Embryonic facial prominence (tissue), 1 donor: ENCODE measurements at regions not wholly inside any gene's neighbourhood (a gene's known extent, or its start where the extent isn't known, plus 50 kb on each side); places are given as distances from the start of the nearest gene placed in this dataset.
"Not testable (repeated sequence)": the region's sequence is repeated elsewhere in the genome, so short reads cannot be mapped to it uniquely, and the experiment has no call there.

Source experiments
- DNase-seq: peaks from one replicate; pipeline ENCODE4 v3.0.0-alpha.2; 2016; ENCODE audit errors: extremely low spot score

DNA sequence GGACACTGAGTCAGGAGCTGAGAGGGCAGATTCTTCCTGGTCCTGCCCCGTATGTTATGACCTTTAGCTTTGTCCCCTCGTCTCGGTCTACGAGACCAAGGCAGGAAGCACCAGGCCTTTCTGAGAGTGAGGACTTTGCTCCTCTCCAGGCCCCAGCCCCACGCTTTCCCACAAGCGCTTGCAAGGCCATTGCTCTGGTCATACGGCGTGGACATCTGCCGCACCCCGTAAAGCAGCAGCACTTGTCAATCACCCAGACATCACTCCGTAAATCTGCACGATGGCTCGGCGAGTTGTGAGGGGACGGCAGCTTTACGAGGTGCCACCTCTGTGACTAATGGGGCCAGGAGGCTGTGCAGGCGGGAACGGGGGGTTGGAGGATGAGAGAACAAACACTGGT lies 100.8 kb upstream of the TWIST2 start:
- DNase-seq, result no peak

DNA sequence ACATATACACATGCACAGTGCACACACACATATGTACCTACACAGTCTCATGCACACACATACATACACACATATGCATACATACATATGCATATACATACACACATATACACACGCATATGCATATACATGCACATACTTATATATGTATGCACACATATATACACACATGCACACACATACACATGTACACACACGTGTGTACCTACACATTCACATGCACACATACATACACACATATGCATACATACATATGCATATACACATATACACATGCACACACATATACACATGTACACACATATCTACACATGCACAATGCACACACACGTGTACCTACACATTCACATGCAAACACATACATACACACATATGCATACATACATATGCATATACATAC lies 100.3 kb upstream of the TWIST2 start:
- no peak for DNase-seq

DNA sequence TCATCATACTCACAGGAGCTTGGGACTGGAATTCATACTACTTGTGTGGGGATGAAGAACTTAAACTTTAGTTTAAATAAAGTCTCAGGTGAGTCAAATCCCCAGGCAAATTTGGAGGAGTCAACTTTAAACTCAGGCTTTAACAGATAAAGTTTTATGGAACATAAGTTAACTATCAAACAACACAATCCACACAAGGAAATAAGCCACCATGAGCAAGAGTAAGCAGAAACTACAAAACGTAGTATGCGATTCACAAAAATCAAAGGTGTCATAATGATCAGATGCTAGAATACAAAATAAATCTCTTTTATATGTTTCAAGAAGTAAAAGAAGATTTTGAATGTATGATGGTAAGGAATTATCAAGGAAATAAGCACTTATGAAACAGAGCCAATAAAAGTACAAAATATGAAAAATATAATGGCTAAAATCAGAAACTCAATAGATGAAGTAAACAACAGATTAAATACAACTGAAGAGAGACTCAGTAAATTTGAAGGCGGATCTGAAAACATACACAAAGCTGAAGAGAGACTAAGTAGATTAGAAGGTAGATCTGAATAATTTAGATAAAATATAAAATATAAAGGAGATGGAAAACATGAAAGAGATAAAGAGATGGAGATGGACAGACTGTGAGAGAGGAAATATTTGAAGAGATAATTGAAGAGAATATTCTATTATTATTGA lies 97.5 kb upstream of the TWIST2 start:
- DNase-seq, result no peak

DNA sequence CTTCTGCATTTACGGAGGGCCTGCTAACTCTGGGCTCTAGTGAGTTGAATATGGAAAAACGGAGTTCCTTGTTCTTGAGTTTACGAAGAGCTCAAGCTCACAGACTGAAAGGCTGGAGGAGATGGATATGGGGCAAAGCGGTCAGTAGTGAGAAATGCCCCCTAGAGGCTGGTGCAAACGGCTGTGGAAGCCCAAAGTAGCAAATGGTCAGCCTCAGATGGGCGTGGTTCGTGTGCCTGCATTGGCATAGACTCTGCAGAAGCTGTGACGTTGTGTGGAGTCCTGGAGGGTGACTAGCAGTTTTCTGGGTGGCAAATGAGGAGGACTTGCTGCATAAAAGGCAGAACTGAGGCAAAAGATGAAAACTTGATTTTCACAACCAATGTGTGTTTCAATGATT lies 93.6 kb upstream of the TWIST2 start:
- DNase-seq, result no peak

DNA sequence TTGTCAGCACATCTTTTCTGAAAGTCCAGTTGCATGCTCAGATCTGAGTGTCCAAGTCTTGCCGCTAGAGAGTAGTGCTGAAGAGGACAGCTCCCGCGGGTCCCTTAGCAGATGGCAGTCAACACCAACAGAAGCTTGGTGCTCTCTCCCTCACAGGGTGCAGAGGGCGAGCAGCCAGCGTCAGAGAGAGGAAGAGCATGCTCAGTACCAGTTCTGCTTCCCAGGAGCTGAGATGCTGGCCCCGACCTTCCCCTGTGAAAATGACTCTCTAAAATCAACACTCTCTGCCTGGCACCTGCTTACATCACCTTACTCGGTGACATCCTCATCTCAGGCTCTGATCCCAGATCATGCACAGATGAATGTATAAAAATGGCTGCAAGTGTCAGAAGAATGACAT lies 86.0 kb upstream of the TWIST2 start:
- DNase-seq, result no peak

DNA sequence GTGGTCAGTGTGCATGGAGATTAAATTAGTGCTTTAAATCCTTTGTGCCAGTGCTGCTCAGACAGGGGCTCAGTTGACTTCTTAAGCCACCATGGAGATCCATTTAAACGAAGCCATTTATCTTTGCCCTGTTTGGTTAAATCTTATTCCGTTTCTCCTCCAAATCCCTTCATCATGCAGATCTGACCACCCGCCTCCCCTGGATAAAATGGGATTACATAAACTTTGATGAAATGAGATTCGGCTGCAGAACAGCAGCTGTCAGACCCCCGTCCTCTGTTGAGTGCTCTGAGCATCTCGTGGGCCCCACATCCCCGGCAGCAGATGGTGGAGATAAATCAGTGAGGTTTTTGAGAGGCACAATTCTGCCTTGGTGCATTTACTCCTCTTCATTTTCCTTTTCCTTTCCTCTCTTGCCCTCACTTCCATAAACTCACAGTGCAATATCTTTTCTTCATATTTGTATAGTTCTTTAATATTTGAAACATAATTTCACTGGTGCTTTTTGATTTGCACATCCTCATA lies 84.4 kb upstream of the TWIST2 start:
- no peak for DNase-seq

DNA sequence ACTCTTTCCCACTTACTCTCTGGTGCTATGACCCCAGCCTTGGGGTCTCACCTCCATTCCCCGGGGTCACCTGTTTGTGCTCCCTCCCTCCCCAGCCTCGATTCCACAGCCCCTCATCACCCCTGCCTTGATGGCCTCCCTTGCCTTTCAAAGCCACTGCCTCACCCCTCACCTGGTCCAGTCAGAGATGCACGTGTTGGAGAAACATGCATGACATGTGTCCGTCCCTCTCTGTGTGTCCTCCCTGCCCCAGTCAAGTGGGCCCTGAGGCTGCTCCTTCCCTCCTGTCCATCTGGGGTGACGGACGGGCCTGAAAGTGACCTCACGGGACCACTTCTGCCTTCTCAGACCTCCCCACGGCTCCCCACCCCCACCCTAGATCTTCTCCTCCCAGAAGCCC lies 82.3 kb upstream of the TWIST2 start:
- DNase-seq, result no peak

DNA sequence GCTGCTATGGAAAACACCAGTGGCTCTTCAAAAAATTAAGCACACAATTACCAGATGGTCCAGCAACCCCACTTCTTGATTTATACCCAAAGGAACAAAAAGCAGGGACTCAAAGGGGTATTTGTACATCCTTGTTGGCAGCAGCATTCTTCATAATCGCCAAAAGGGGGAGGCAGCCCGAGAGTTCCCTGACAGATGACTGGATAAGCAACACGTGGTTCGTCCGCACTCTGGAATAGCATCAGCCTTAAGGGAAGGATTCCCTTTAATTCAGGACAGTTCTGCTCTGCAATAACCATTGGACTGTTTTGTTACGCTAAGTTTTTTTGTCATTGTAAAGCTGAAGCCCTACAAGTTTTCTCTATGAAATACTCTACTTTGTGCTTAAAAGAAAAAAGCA lies 76.7 kb upstream of the TWIST2 start:
- no peak for DNase-seq

DNA sequence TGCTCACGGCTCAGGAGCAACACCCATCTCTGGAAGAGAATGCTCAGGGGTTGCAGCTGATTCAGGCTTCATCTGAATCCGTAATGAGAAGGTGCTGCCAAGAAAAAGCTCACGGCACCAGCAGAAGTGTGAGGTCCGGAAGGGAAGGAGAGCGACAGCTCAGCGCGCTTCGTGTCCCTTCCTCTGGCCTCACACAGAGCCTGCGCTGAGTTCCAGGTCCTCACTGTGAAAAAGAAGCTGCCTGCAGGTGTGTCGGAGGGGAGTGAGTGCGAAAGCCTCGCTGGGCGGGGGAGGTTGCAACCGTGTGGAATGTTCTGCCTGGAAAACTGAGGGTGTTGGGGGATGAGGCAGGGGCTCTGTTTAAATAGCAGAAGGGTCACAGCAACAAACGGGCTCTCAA lies 76.2 kb upstream of the TWIST2 start:
- DNase-seq, result no peak

DNA sequence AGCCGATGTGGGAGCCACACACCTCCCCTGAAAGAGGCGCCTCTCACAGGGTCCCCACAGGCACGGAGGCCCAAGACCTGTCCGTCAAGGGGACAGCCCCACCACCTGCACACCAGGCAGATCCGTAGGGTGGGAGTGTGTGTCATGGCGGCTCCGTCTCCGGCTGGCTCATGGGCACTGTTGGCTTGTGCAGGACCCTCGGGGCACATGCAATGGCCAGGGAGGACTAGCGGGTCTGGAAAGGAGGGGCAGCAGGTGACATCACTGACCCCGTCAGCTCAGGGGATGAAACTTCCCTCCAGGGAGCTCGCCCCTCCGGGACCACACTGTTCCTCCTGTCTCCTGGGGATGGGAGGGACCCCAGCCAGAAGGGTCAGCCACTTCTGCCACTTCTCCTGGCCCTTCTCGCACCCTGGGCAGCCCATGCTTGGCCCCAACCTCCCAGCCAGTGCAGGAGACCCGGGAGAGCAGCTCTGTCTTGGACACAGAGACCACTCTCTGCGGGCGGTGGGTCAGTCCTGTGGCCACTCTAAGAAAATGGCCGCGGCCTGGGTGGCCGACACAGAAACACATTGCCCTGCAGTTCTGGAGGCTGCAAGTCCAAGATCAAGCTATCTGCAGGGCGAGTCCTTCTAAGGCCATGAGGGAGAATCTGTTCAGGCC lies 75.1 kb upstream of the TWIST2 start:
- DNase-seq, result no peak

DNA sequence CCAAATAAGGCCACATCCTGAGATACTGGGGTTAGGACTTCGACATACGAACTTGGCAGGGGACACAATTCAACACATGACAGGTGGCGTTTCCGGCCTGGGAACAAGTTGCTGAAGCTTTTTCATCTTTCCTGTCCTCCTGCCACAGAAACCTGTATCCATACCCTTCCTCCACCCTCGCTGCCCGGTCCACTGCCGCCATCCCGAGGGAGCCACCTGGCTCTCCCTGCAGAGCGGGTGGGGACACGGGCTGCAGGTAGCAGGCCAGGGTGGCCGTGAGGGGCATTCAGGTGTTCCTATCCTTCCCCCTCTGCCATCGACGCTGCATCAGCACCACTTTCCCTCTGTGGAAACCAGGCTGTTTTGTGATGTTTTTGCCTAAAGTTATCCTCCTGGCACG lies 74.4 kb upstream of the TWIST2 start:
- no peak for DNase-seq

DNA sequence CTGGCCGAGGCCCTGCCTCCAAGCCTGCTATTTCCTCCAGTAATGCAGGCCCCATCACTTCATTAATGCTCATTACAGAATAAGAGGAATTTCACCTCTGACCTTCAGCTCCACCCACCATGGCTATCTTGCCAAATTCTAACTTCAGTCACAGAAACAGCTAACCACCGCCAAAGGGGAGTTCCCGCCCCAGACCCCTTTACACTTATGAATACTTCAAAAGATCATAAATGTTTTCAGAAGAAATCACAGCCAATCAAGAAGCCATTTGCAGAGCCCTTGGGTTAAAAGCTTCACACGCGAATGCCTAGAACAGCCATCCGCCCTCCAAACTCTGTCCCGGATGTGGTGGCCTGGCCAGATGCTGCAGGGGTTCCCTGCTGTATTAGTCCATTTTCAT lies 73.8 kb upstream of the TWIST2 start:
- DNase-seq, result no peak

DNA sequence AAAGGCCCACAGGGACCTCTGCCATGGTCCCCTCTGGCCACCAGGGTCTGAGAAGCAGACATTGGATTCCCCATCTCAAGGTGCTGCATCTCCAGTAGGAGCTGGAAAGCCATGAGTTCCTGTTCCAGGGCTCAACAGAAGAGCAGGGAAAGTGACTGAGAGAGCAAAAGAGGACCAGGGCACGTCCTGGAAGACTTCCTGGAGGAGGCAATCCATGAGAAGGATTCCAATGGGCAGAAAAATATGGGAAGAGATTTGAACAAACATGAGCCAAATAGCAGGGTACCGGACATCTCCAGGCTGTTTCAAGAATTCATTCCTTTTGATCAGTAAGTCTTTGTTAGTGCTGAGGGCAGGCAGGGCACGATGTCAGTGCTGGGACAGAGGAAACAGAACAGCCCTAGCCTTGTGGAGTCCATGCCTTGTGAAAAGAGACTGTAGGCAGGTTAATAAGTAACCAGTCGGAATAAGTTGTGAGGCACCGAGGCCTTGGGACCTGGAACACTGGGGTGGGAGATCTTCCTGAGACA lies 72.8 kb upstream of the TWIST2 start:
- DNase-seq, result no peak

DNA sequence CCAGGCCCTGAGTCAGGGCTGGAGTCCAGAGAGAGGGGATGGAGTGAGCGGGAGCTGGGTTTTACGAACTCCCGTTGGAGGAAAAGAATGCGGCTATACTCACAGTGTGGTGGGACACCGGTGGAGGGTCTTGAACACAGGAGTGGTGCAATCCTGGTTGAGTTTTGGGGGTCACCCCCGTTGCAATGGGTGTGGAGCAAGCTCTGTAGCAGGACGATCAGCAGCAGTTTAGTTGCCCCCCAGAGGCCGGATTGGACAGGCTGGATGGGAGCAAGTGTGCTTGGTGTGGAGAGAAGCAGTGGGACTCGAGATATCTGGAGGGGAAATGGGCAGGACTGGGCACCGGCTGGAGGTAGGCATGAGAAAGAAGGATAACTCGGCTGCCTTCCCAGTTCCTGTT lies 72.3 kb upstream of the TWIST2 start:
- DNase-seq, result no peak

DNA sequence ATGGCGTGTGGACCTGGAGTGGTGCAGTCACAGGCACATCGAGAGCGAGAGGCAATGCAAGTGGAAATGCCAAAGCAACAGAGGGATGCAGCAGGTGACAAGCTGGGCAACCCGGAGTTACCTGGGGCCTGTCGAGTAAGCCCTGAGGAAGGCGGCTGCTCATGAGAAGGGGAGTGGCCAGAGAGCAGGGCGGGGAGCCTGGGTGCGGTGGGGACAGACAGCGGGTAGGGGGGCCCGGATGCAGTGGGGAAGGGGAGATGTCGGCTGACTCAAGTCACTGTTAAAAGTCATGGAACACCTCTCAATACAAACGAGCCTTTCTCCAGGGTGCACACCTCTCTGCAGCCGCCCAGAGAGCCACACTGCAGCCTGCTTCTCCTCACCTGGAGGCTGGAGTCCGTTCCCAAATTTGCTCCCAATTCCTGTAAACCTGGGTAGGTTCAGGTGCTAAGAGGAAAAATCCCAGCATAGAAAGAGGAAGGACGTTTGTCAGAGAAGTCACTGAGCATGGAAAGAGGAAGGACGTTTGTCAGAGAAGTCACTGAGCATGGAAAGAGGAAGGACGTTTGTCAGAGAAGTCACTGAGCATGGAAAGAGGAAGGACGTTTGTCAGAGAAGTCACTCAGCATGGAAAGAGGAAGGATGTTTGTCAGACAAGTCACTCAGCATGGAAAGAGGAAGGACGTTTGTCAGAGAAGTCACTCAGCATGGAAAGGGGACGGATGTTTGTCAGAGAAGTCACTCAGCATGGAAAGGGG lies 71.7 kb upstream of the TWIST2 start:
- DNase-seq, result no peak

DNA sequence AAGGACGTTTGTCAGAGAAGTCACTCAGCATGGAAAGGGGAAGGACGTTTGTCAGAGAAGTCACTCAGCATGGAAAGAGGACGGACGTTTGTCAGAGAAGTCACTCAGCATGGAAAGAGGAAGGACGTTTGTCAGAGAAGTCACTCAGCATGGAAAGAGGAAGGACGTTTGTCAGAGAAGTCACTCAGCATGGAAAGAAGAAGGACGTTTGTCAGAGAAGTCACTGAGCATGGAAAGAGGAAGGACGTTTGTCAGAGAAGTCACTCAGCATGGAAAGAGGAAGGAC lies 71.2 kb upstream of the TWIST2 start:
- DNase-seq, result not testable (repeated sequence)

DNA sequence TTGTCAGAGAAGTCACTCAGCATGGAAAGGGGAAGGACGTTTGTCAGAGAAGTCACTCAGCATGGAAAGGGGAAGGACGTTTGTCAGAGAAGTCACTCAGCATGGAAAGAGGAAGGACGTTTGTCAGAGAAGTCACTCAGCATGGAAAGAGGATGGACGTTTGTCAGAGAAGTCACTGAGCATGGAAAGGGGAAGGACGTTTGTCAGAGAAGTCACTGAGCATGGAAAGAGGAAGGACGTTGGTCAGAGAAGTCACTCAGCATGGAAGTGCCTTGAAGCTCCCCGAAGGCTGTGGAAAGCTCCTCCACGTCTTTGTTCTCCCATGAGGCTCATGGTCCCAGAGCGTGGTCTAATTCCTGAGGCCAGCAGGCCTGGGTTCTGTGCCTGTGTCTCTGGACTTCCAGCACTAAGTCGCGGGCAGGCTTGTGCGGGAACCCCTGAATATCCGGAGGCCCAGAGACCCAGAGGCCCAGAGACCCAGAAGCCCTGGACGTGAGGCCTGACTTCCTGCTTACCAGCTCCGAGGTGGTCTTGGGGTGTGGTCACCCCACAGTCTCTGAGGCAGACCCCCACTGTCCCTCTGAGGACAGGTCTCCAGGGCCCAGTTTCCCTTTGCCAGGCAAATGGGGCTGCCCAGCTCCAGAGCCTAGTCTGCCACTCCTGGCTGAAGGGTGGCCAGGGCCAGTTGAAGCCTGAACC lies 70.4 kb upstream of the TWIST2 start:
- no peak for DNase-seq

DNA sequence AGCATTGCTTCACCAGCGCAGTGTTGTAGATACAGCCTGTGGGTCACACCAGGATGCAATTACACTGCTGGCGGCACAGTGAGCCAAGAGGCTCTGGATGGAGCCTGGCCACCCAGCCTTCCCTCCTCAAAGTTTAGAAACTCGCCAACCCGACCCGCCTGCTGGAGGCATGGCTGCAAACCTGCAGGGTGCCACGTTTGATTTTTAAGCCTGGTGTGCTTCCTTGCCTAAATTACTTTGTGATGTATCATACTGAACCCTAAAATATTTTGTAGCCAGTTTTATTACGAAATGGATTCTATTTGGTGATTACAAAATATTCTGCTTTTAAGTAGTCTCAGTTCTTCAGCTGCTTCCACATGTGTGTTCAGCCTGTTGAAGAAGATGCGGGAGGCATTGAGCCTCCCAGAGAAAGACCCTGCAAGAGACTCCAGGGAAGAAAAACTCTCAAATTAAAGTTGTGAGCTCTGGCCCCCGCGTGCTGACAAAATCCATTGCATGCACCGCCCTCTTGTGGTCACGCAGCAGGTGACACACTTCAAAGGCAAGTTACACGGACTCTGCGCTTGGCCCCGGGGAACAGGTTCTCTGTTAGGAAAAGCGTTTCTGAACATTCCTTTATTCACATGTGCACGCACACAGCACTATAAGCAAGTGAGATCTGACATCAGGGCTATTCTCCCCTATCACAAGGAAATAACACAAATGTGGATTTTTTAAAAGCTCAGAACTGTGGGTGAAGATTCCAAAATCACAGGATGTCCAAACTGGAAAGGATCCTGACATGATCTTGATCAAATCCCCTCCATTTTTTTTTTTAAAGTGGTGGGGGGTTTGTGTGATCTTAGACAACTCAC lies 63.0 kb upstream of the TWIST2 start:
- DNase-seq, result peak; percentile 59

DNA sequence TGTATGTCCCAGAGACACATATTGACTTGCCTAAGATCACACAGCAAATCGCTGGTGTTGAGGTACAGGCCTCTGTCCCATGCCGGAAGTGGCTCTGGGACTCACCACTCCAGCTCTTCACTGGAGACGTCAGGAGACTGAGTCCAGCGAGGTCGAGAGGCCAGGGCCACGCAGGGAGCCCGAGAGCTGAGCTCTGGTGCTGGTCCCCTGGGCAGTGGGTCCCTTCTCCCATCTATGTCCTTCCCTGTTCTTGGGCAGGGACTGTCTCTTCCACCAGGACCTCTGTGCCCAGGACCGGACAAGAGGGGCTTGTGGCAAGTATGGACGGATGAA lies 62.4 kb upstream of the TWIST2 start:
- no peak for DNase-seq

DNA sequence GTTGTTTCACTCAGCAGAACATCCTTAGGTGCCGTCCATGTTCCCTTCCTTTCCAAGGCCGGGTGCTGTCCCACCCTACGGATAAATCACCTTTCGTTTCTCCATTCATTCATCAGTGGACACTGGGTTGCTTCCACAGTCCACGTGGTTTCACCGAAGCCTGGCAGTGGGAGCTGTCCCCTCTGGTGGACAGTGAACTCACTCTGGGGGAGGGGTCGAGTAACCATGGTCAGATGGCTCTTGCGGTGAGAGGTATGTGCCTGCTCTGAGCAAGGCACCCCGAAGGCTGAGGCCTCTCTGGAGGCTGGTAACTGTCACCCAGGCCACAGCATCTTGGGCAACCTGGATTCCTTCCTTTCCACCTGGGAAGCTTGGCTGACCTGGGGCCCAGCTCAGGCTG lies 61.5 kb upstream of the TWIST2 start:
- DNase-seq, result no peak

DNA sequence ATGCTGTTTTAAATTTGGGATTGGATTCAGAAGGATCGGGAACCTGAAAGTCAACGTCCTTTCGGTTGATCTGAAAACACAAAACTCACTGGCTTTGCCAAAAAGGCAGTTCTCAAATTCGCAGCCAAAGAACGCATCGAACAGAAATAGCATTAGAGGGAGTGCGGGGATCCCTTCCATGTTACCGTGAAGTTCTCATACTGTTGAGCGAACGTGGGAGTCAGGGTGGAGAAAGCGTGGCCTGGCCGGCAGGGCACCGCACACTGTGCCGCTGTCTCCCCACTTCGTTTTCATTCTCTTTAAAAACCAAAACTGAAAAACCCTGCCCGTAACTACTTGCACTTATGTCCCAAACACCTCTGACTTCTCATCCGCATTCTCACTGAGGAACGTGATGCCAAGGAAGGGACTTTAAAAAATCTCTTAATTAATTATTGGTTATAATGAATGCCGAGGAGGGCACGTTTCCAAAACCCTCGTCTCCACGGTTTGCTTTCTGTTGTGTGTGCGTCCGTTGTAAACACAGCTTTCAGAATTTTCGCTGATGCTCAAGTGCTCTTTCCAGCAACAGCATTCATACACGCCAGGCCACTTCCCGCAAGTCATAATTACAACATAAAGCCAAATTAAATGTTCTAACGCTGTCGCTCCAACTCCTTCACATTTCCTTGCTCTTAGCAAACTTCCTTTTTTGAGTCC lies 60.9 kb upstream of the TWIST2 start:
- no peak for DNase-seq
